ENCODE measurements at regions not wholly inside any gene's neighbourhood (a gene's known extent, or its start where the extent isn't known, plus 50 kb on each side); places are given as distances from the start of the nearest gene placed in this dataset.

DNA sequence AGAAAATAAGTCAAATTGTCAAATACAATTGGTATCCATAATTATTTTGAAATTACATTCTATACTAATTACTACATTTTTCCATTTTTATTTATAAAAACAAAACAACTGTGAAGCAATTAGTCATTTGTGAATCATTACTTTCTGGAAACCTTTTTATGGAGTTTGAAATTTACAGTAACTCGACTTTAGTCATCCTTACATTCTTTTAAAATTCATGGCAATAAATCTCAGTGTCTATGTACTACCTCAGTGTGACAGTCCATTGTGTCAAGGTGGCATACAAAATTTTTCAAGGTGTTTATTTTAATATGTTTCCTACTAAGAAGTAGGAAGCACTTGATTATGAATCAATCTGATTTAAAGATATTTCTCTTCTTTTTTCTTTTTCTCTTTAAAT is 1949.4 kb upstream of the RAG2 start:
- TF ChIP-seq, protein P1, sequence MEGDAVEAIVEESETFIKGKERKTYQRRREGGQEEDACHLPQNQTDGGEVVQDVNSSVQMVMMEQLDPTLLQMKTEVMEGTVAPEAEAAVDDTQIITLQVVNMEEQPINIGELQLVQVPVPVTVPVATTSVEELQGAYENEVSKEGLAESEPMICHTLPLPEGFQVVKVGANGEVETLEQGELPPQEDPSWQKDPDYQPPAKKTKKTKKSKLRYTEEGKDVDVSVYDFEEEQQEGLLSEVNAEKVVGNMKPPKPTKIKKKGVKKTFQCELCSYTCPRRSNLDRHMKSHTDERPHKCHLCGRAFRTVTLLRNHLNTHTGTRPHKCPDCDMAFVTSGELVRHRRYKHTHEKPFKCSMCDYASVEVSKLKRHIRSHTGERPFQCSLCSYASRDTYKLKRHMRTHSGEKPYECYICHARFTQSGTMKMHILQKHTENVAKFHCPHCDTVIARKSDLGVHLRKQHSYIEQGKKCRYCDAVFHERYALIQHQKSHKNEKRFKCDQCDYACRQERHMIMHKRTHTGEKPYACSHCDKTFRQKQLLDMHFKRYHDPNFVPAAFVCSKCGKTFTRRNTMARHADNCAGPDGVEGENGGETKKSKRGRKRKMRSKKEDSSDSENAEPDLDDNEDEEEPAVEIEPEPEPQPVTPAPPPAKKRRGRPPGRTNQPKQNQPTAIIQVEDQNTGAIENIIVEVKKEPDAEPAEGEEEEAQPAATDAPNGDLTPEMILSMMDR (IDR thresholded peaks at IDR 0.05), result no peak
- no peak for TF ChIP-seq POLR2A (IDR thresholded peaks at IDR 0.05)
